ENCODE measurements at regions not wholly inside any gene's neighbourhood (a gene's known extent, or its start where the extent isn't known, plus 50 kb on each side); places are given as distances from the start of the nearest gene placed in this dataset.

DNA sequence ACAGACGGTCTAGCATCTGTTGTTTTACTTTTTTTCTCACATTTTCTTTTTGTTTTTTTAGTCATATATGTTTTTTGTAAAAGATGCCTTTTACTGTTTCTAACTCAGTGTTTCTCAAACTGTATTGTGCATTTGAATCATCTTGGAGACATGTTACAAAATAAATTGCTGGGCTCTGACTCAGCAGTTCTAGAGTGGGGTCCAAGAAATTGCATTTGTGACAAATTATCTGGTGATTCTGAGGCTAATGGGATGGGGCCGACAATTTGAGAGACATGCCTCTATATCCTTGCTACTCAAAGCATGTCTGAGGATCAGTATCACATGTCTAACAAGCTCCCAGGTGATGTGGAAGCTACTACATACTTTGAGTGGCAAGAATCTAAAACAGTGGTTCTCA, 478.8 kb downstream of the PLCL1 start:
- no peak overlapping the region for H3K9ac ChIP-seq (ENCODE audit: low read length)
- WGBS (ENCODE audit: insufficient coverage), result 80% methylated on average over 1 of the region's 2 CpGs
- no peaks in the 10 kb centered on the region for H3K4me1 ChIP-seq (ENCODE audit: control insufficient read depth in 2 of 2, insufficient read depth in 2 of 2, low read length in 2 of 2)
- no peaks in the 10 kb centered on the region for H3K9me3 Mint-ChIP-seq (ENCODE audit: insufficient read depth)
- no peak overlapping the region for H3K27ac ChIP-seq (ENCODE audit: low read length in 2 of 2)
- H3K4me1 Mint-ChIP-seq, result no peaks in the 10 kb centered on the region
- H4K20me1 ChIP-seq (ENCODE audit: control insufficient read depth, insufficient read depth, low read length, poor library complexity, severe bottlenecking), result no peaks in the 10 kb centered on the region
- no peak overlapping the region for H3K4me3 ChIP-seq (ENCODE audit: control extremely low read depth in 1 of 5, extremely low read depth in 1 of 5, insufficient read depth in 1 of 5, low read depth in 2 of 5, low read length in 4 of 5)
- H2AFZ ChIP-seq (ENCODE audit: insufficient read depth, low read depth, low read length, poor library complexity, severe bottlenecking), result no peak overlapping the region
- H3K27me3 Mint-ChIP-seq, result peaks cover 15% of the 10 kb centered on the region
- ATAC-seq (ENCODE audit: low read depth), result no peak
- H3K79me2 ChIP-seq (ENCODE audit: control insufficient read depth, insufficient read depth, low read length), result no peaks in the 10 kb centered on the region
- no peak for DNase-seq
- H3K4me3 Mint-ChIP-seq, result no peak overlapping the region
- intact Hi-C loops (cut with micrococcal nuclease), result no loop called here
- H3K27ac Mint-ChIP-seq, result no peak overlapping the region
- ChIA-PET CTCF (no interaction called here), POLR2A (no interaction called here)
- H3K36me3 ChIP-seq (replicated peaks in 1 of 2; ENCODE audit: control extremely low read depth in 1 of 2, control insufficient read depth in 1 of 2, extremely low read depth in 1 of 2, insufficient read depth in 2 of 2, low read length in 1 of 2), result no peaks in the 10 kb centered on the region
- no peaks in the 10 kb centered on the region for H3K27me3 ChIP-seq (replicated peaks in 1 of 4; ENCODE audit: control extremely low read depth in 1 of 4, control insufficient read depth in 3 of 4, insufficient read depth in 4 of 4, low read length in 3 of 4)
- no peak overlapping the region for H3K4me2 ChIP-seq (replicated peaks; ENCODE audit: low read depth, low read length, poor library complexity, severe bottlenecking)
- no peaks in the 10 kb centered on the region for H3K9me3 ChIP-seq (ENCODE audit: control extremely low read depth in 1 of 3, control insufficient read depth in 2 of 3, insufficient read depth in 1 of 3, low read length in 2 of 3)
- TF ChIP-seq, protein P1, sequence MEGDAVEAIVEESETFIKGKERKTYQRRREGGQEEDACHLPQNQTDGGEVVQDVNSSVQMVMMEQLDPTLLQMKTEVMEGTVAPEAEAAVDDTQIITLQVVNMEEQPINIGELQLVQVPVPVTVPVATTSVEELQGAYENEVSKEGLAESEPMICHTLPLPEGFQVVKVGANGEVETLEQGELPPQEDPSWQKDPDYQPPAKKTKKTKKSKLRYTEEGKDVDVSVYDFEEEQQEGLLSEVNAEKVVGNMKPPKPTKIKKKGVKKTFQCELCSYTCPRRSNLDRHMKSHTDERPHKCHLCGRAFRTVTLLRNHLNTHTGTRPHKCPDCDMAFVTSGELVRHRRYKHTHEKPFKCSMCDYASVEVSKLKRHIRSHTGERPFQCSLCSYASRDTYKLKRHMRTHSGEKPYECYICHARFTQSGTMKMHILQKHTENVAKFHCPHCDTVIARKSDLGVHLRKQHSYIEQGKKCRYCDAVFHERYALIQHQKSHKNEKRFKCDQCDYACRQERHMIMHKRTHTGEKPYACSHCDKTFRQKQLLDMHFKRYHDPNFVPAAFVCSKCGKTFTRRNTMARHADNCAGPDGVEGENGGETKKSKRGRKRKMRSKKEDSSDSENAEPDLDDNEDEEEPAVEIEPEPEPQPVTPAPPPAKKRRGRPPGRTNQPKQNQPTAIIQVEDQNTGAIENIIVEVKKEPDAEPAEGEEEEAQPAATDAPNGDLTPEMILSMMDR (IDR thresholded peaks at IDR 0.05), result no peak
- no peak for TF ChIP-seq EZH2 (IDR thresholded peaks at IDR 0.05; ENCODE audit: borderline replicate concordance, insufficient read depth, low read depth, low read length, poor library complexity, severe bottlenecking)

DNA sequence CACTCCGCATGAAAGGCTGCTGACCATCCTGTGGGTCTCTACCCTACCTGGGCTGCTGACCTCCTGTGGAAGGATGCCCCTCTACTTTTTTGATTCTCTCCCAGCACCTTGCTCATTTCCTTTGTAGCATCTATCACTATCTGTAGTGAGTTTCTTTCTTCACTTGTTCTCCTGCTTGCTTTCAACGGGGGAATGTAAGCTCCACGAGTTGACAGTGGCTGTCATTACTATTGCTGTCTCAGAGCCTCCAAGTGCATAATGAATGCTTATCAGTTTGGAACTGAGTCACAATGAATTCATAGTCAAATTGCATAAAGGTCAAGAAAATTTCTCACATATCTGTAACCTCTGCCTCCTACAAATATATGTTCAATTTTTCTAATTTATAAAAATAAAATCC, 477.7 kb downstream of the PLCL1 start:
- Histone ChIP-seq H4K20me1 (ENCODE audit: control insufficient read depth, insufficient read depth, low read length, poor library complexity, severe bottlenecking) (no peaks in the 10 kb centered on the region), H3K4me3 (ENCODE audit: control extremely low read depth in 1 of 5, extremely low read depth in 1 of 5, insufficient read depth in 1 of 5, low read depth in 2 of 5, low read length in 4 of 5) (no peak overlapping the region), H3K4me1 (ENCODE audit: control insufficient read depth in 2 of 2, insufficient read depth in 2 of 2, low read length in 2 of 2) (no peaks in the 10 kb centered on the region), H3K36me3 (replicated peaks in 1 of 2; ENCODE audit: control extremely low read depth in 1 of 2, control insufficient read depth in 1 of 2, extremely low read depth in 1 of 2, insufficient read depth in 2 of 2, low read length in 1 of 2) (no peaks in the 10 kb centered on the region), H3K9me3 (ENCODE audit: control extremely low read depth in 1 of 3, control insufficient read depth in 2 of 3, insufficient read depth in 1 of 3, low read length in 2 of 3) (no peaks in the 10 kb centered on the region), H3K9ac (ENCODE audit: low read length) (no peak overlapping the region), H3K79me2 (ENCODE audit: control insufficient read depth, insufficient read depth, low read length) (no peaks in the 10 kb centered on the region), H3K27ac (ENCODE audit: low read length in 2 of 2) (no peak overlapping the region), H2AFZ (ENCODE audit: insufficient read depth, low read depth, low read length, poor library complexity, severe bottlenecking) (no peak overlapping the region), H3K27me3 (replicated peaks in 1 of 4; ENCODE audit: control extremely low read depth in 1 of 4, control insufficient read depth in 3 of 4, insufficient read depth in 4 of 4, low read length in 3 of 4) (peaks cover 0 to 2% (median 0%) of the 10 kb centered on the region in 4 experiments), H3K4me2 (replicated peaks; ENCODE audit: low read depth, low read length, poor library complexity, severe bottlenecking) (no peak overlapping the region)
- WGBS (ENCODE audit: insufficient coverage), result 100% methylated on average over 1 of the region's 3 CpGs
- H3K4me1 Mint-ChIP-seq, result no peaks in the 10 kb centered on the region
- H3K27me3 Mint-ChIP-seq, result peaks cover 15% of the 10 kb centered on the region
- no peaks in the 10 kb centered on the region for H3K9me3 Mint-ChIP-seq (ENCODE audit: insufficient read depth)
- H3K27ac Mint-ChIP-seq, result no peak overlapping the region
- intact Hi-C loops (cut with micrococcal nuclease), result no loop called here
- ATAC-seq (ENCODE audit: low read depth) (no peak), DNase-seq (no peak)
- H3K4me3 Mint-ChIP-seq, result no peak overlapping the region
- CTCF ChIA-PET, result no interaction called here
- POLR2A ChIA-PET, result no interaction called here
- TF ChIP-seq, protein P1 (IDR thresholded peaks at IDR 0.05), result no peak
- TF ChIP-seq EZH2 (IDR thresholded peaks at IDR 0.05; ENCODE audit: borderline replicate concordance, insufficient read depth, low read depth, low read length, poor library complexity, severe bottlenecking), result no peak
